ENCODE measurements at regions not wholly inside any gene's neighbourhood (a gene's known extent, or its start where the extent isn't known, plus 50 kb on each side); places are given as distances from the start of the nearest gene placed in this dataset.

GRCh38 chr12:23303821-23304220 lies 645.6 kb downstream of the SOX5 start:
- TF ChIP-seq CTCF (conservative IDR thresholded peaks at IDR 0.05) (no peak), ZFX (IDR thresholded peaks at IDR 0.05) (no peak)

Data from C4-2B (cell line).